PFSK-1 (cell line): ENCODE measurements at regions not wholly inside any gene's neighbourhood (a gene's known extent, or its start where the extent isn't known, plus 50 kb on each side); places are given as distances from the start of the nearest gene placed in this dataset.

Source experiments
- FOXP2 ChIP-seq: optimal IDR thresholded peaks from 2 replicates; pipeline ENCODE3; 2011; ENCODE audit warnings: borderline replicate concordance, control low read depth, inconsistent platforms; ENCODE audit not compliant: insufficient read depth; ENCODE audit errors: extremely low read length, extremely low read depth
- POLR2AphosphoS5 ChIP-seq: IDR thresholded peaks from 2 replicates; pipeline ENCODE4 v1.6.1; 2012; ENCODE audit warnings: low read depth, mild to moderate bottlenecking, control low read depth, low read length, moderate library complexity
- SIN3A ChIP-seq: IDR thresholded peaks from 2 replicates; pipeline ENCODE4 v1.6.1; 2012; ENCODE audit warnings: mild to moderate bottlenecking, low read length, moderate library complexity, borderline replicate concordance; ENCODE audit not compliant: insufficient read depth
- TAF1 ChIP-seq: IDR thresholded peaks from 2 replicates; pipeline ENCODE4 v1.6.1; 2012; ENCODE audit warnings: low read length, control low read depth, borderline replicate concordance; ENCODE audit not compliant: insufficient read depth
- TF ChIP-seq, protein P1 (sequence below), 2 experiments: IDR thresholded peaks; 2 replicates each; pipeline versions ENCODE4 v1.6.1 to v1.8.0; 2011 to 2012; ENCODE audit warnings: low read depth in 2 of 2, low read length in 2 of 2, control low read depth in 1 of 2, inconsistent platforms in 1 of 2, mild to moderate bottlenecking in 1 of 2, moderate library complexity in 1 of 2; ENCODE audit not compliant: insufficient read depth in 1 of 2

- TF ChIP-seq TAF1 = no peak
These were observed 123.1 kb upstream of the PAPPA start for GRCh38 chr9:116030517-116030916.

DNA sequence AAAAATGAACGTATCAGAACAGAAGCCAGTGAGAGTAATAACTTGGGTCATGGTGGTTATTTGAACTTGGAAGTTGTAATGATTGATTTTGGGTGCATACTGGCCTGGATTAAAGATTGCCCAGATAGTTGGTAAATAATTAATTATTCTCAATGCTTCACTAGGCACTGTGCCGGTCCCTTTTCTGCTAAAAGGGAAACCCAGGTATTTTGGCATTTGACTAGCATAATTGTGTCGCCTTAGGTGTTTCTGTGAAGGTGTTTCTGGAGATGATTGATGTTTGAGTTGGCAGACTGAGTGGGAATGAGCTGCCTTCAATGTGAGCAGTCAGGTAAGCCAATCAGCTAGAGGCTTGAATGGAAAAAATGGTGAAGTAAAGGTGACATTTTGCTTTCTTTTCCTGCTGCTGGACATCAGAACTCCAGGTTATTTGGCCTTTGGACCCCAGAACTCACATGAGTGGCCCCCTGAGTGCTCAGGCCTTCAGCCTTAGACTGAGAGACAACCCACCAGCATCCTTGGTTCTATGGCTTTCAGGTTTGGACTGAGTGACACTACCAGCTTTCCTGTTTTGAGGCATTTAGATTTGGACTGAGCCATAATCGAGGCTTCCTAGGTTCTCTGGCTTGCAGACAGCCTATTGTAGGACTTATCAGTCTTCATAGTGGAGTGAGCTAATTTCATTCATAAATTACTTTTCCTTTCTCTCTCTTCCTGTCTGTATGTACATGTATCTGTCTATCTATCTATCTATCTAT is 120.7 kb upstream of the PAPPA start:
- TF ChIP-seq POLR2AphosphoS5 (no peak), TAF1 (no peak), SIN3A (no peak), FOXP2 (no peak)
- TF ChIP-seq, protein P1, sequence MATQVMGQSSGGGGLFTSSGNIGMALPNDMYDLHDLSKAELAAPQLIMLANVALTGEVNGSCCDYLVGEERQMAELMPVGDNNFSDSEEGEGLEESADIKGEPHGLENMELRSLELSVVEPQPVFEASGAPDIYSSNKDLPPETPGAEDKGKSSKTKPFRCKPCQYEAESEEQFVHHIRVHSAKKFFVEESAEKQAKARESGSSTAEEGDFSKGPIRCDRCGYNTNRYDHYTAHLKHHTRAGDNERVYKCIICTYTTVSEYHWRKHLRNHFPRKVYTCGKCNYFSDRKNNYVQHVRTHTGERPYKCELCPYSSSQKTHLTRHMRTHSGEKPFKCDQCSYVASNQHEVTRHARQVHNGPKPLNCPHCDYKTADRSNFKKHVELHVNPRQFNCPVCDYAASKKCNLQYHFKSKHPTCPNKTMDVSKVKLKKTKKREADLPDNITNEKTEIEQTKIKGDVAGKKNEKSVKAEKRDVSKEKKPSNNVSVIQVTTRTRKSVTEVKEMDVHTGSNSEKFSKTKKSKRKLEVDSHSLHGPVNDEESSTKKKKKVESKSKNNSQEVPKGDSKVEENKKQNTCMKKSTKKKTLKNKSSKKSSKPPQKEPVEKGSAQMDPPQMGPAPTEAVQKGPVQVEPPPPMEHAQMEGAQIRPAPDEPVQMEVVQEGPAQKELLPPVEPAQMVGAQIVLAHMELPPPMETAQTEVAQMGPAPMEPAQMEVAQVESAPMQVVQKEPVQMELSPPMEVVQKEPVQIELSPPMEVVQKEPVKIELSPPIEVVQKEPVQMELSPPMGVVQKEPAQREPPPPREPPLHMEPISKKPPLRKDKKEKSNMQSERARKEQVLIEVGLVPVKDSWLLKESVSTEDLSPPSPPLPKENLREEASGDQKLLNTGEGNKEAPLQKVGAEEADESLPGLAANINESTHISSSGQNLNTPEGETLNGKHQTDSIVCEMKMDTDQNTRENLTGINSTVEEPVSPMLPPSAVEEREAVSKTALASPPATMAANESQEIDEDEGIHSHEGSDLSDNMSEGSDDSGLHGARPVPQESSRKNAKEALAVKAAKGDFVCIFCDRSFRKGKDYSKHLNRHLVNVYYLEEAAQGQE (IDR thresholded peaks at IDR 0.05; ENCODE audit: insufficient read depth in 1 of 2, low read depth in 2 of 2, low read length in 2 of 2) = no peak

DNA sequence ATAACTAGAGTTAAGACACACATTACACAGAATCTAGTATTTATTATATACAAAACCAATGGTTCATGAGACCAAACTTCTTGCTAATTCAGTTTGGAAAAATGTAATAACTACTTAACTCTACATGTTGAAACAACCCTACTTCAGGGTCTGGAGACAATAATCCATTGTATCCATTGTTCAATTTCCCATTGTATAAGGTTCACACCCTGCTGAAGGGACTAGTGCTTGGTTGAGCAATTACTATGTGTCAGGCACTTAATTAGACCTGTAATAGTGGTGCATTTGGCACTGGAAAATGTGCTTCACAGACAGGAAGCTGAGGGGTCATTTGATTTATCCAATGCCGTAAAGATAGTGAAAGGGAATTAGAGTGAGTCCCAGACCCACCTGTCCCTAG is 114.3 kb upstream of the PAPPA start:
- TF ChIP-seq SIN3A (no peak), TAF1 (no peak), POLR2AphosphoS5 (no peak)

- TF ChIP-seq FOXP2 (no peak), TAF1 (no peak), SIN3A (no peak), POLR2AphosphoS5 (no peak)
- TF ChIP-seq, protein P1 (IDR thresholded peaks at IDR 0.05; ENCODE audit: insufficient read depth in 1 of 2, low read depth in 2 of 2, low read length in 2 of 2) = no peak
These were observed 113.7 kb upstream of the PAPPA start for GRCh38 chr9:116039893-116040292.

GRCh38 chr9:116042321-116042720 is 111.3 kb upstream of the PAPPA start:
- TF ChIP-seq SIN3A = no peak
- no peak for TF ChIP-seq TAF1
- TF ChIP-seq, protein P1 (IDR thresholded peaks at IDR 0.05; ENCODE audit: insufficient read depth in 1 of 2, low read depth in 2 of 2, low read length in 2 of 2) = no peak
- no peak for TF ChIP-seq FOXP2
- TF ChIP-seq POLR2AphosphoS5 = no peak

- TF ChIP-seq FOXP2 = no peak
- TF ChIP-seq TAF1 = no peak
- TF ChIP-seq, protein P1 (IDR thresholded peaks at IDR 0.05; ENCODE audit: insufficient read depth in 1 of 2, low read depth in 2 of 2, low read length in 2 of 2) = no peak
- no peak for TF ChIP-seq POLR2AphosphoS5
- no peak for TF ChIP-seq SIN3A
These were observed 108.5 kb upstream of the PAPPA start for GRCh38 chr9:116045083-116045482.
